Peyer's patch (tissue), 4 donors: ENCODE measurements at regions not wholly inside any gene's neighbourhood (a gene's known extent, or its start where the extent isn't known, plus 50 kb on each side); places are given as distances from the start of the nearest gene placed in this dataset.

Experiments
- CTCF ChIP-seq, 6 experiments: fragments of 450-650 bp in 4 of 6; fragments of 200-600 bp in 2 of 6; sonication (generic) in 1 of 6; IDR thresholded peaks; one replicate each; pipeline ENCODE4 v1.5.1; 2017 to 2019; ENCODE audit warnings: antibody characterized with exemption in 6 of 6, mild to moderate bottlenecking in 3 of 6, moderate library complexity in 1 of 6
- POLR2A ChIP-seq, 2 donors: fragments of 450-650 bp; IDR thresholded peaks; one replicate each; pipeline ENCODE4 v1.5.1; 2017; ENCODE audit warnings: antibody characterized with exemption in 2 of 2, mild to moderate bottlenecking in 2 of 2, moderate library complexity in 2 of 2

- no peak for TF ChIP-seq CTCF (IDR thresholded peaks at IDR 0.05)
- no peak for TF ChIP-seq POLR2A (IDR thresholded peaks at IDR 0.05)
Observed at GRCh38 chr12:92472201-92472600, 230.6 kb upstream of the PLEKHG7 start.
